ENCODE measurements at regions not wholly inside any gene's neighbourhood (a gene's known extent, or its start where the extent isn't known, plus 50 kb on each side); places are given as distances from the start of the nearest gene placed in this dataset.

- Mint-ChIP-seq H3K4me1 (ENCODE audit: low read depth) (peaks cover 19% of the 10 kb centered on the region), H3K27me3 (ENCODE audit: low read depth) (peaks cover 19% of the 10 kb centered on the region), H3K27ac (ENCODE audit: unreplicated experiment) (no peak overlapping the region), H3K36me3 (ENCODE audit: low read depth) (no peaks in the 10 kb centered on the region), H3K9me3 (ENCODE audit: low read depth) (no peaks in the 10 kb centered on the region), H3K4me3 (ENCODE audit: unreplicated experiment) (no peak overlapping the region)
- DNase-seq (ENCODE audit: low spot score), result no peak
- TF ChIP-seq CTCF (IDR thresholded peaks at IDR 0.05), result no peak
Measured at GRCh38 chr1:30194046-30194619, 529.3 kb downstream of the MATN1 start.

DNA sequence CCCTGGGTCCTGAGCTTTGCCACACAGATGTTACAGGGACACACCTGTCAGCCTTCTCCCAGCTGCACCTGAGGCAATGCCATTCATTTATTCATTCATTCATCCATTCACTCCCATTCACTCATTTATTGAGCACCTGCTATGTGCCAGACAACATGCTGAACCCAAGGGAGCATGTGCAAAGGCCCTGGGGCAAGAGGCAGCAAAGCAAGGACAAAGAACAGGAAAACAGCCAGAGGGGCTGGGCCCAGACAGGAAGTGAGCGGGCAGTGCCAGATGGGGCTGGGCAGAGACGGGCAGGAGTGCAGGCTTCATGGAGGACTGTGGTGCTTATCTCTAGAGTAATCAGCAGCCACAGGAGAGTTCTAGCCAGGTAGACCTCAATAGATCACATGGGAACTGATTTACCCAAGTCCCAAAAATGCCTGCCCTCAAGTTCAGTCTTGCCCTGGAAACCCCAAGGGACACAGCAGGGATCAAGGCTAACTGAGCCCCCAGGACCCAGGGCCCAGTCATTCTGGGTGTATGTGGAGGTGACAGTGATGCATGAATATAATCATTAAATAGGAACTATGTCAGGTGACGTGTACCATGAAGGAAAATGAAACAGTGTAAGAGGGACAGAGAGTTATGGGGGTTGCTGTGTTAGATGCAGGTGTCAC lies 530.3 kb downstream of the MATN1 start:
- no peaks in the 10 kb centered on the region for H3K9me3 Mint-ChIP-seq (ENCODE audit: low read depth)
- H3K27me3 Mint-ChIP-seq (ENCODE audit: low read depth), result peaks cover 21% of the 10 kb centered on the region
- no peaks in the 10 kb centered on the region for H3K36me3 Mint-ChIP-seq (ENCODE audit: low read depth)
- DNase-seq (ENCODE audit: low spot score), result no peak
- H3K4me1 Mint-ChIP-seq (ENCODE audit: low read depth), result peaks cover 18% of the 10 kb centered on the region
- TF ChIP-seq CTCF (IDR thresholded peaks at IDR 0.05), result no peak
- H3K27ac Mint-ChIP-seq (ENCODE audit: unreplicated experiment), result no peak overlapping the region
- H3K4me3 Mint-ChIP-seq (ENCODE audit: unreplicated experiment), result no peak overlapping the region

GRCh38 chr1:30191154-30191702 lies 532.2 kb downstream of the MATN1 start:
- no peak for DNase-seq (ENCODE audit: low spot score)
- no peak for TF ChIP-seq CTCF (IDR thresholded peaks at IDR 0.05)
- H3K36me3 Mint-ChIP-seq (ENCODE audit: low read depth), result no peaks in the 10 kb centered on the region
- H3K27me3 Mint-ChIP-seq (ENCODE audit: low read depth), result peaks cover 7% of the 10 kb centered on the region
- H3K4me1 Mint-ChIP-seq (ENCODE audit: low read depth), result peaks cover 6% of the 10 kb centered on the region
- H3K9me3 Mint-ChIP-seq (ENCODE audit: low read depth), result no peaks in the 10 kb centered on the region
- no peak overlapping the region for H3K4me3 Mint-ChIP-seq (ENCODE audit: unreplicated experiment)
- H3K27ac Mint-ChIP-seq (ENCODE audit: unreplicated experiment), result no peak overlapping the region

GRCh38 chr1:30190511-30191153 lies 532.8 kb downstream of the MATN1 start:
- H3K4me3 Mint-ChIP-seq (ENCODE audit: unreplicated experiment), result no peak overlapping the region
- no peaks in the 10 kb centered on the region for H3K9me3 Mint-ChIP-seq (ENCODE audit: low read depth)
- H3K27me3 Mint-ChIP-seq (ENCODE audit: low read depth), result peaks cover 7% of the 10 kb centered on the region
- H3K36me3 Mint-ChIP-seq (ENCODE audit: low read depth), result no peaks in the 10 kb centered on the region
- H3K4me1 Mint-ChIP-seq (ENCODE audit: low read depth), result peaks cover 6% of the 10 kb centered on the region
- no peak for DNase-seq (ENCODE audit: low spot score)
- H3K27ac Mint-ChIP-seq (ENCODE audit: unreplicated experiment), result no peak overlapping the region
- TF ChIP-seq CTCF (IDR thresholded peaks at IDR 0.05), result no peak

DNA sequence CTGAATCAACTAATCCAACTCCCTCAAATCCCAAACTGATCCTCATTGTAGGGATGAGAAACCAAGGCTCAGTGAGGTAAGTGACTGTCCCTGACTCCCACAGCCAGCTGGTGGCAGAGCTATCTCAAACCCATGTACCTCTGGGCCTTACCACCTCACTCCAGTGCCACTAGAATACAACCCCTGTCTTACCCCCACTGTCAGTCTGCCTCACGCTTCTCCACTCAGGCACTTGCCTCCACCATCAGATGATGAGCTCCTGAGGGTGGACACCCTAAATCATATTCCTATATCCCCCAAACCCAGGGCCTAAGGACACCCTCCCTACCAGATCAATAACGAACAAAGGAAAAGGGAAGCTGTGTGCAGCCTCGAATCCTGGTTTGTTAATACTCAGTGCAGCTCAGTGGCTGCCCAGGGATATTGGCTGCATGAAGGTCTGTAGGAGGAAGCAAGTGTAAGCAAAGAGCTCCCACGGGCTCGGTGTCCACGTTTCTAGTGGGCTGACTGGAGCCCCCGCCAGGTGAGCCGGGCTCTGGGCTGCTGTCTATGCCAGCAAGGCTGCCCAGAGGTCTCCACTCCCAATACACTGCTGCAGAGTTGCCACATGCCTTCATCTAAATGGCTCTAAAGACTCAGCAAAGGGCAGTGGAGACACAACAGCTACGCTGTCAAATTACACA lies 533.4 kb downstream of the MATN1 start:
- no peak for DNase-seq (ENCODE audit: low spot score)
- TF ChIP-seq CTCF (IDR thresholded peaks at IDR 0.05), result no peak
- H3K4me1 Mint-ChIP-seq (ENCODE audit: low read depth), result peaks cover 6% of the 10 kb centered on the region
- H3K27ac Mint-ChIP-seq (ENCODE audit: unreplicated experiment), result no peak overlapping the region
- peaks cover 6% of the 10 kb centered on the region for H3K27me3 Mint-ChIP-seq (ENCODE audit: low read depth)
- H3K36me3 Mint-ChIP-seq (ENCODE audit: low read depth), result no peaks in the 10 kb centered on the region
- no peaks in the 10 kb centered on the region for H3K9me3 Mint-ChIP-seq (ENCODE audit: low read depth)
- H3K4me3 Mint-ChIP-seq (ENCODE audit: unreplicated experiment), result no peak overlapping the region
